Activated CD4-positive, alpha-beta T cell treated with anti-CD3 and anti-CD28 coated beads, Interleukin-2, amount 50 U/mL, for 1 hour (primary cell): ENCODE measurements at regions not wholly inside any gene's neighbourhood (a gene's known extent, or its start where the extent isn't known, plus 50 kb on each side); places are given as distances from the start of the nearest gene placed in this dataset.

Source experiments
- DNase-seq: peaks from one replicate; pipeline ENCODE4 v3.0.0-alpha.2; 2020

GRCh38 chr6:95071464-95071863 lies 505.9 kb upstream of the MANEA start:
- no peak for DNase-seq

GRCh38 chr6:95078457-95078856 lies 498.9 kb upstream of the MANEA start:
- DNase-seq: no peak

GRCh38 chr6:95081231-95081630 lies 496.1 kb upstream of the MANEA start:
- no peak for DNase-seq

- no peak for DNase-seq
These were observed 495.4 kb upstream of the MANEA start for GRCh38 chr6:95081949-95082348.

- DNase-seq: no peak
These were observed 493.8 kb upstream of the MANEA start for GRCh38 chr6:95083506-95083905.

GRCh38 chr6:95084867-95085266 lies 492.5 kb upstream of the MANEA start:
- no peak for DNase-seq

- no peak for DNase-seq
These were observed 489.8 kb upstream of the MANEA start for GRCh38 chr6:95087394-95088097.

- DNase-seq: no peak
These were observed 485.4 kb upstream of the MANEA start for GRCh38 chr6:95091823-95092436.

GRCh38 chr6:95093154-95093553 lies 484.2 kb upstream of the MANEA start:
- no peak for DNase-seq

- no peak for DNase-seq
These were observed 482.3 kb upstream of the MANEA start for GRCh38 chr6:95094751-95095663.

- DNase-seq: no peak
These were observed 481.5 kb upstream of the MANEA start for GRCh38 chr6:95095855-95096254.

GRCh38 chr6:95099410-95099809 lies 477.9 kb upstream of the MANEA start:
- no peak for DNase-seq

GRCh38 chr6:95109212-95109611 lies 468.1 kb upstream of the MANEA start:
- DNase-seq: no peak

- DNase-seq: no peak
These were observed 466.6 kb upstream of the MANEA start for GRCh38 chr6:95110767-95111166.

- no peak for DNase-seq
These were observed 460.1 kb upstream of the MANEA start for GRCh38 chr6:95117236-95117635.

GRCh38 chr6:95119927-95120326 lies 457.4 kb upstream of the MANEA start:
- DNase-seq: no peak

- DNase-seq: no peak
These were observed 456.4 kb upstream of the MANEA start for GRCh38 chr6:95120984-95121383.

GRCh38 chr6:95127261-95127660 lies 450.1 kb upstream of the MANEA start:
- DNase-seq: no peak

- no peak for DNase-seq
These were observed 448.9 kb upstream of the MANEA start for GRCh38 chr6:95128439-95128838.

- DNase-seq: no peak
These were observed 448.4 kb upstream of the MANEA start for GRCh38 chr6:95128947-95129346.

GRCh38 chr6:95133578-95133977 lies 443.8 kb upstream of the MANEA start:
- no peak for DNase-seq

- DNase-seq: no peak
These were observed 442.2 kb upstream of the MANEA start for GRCh38 chr6:95135182-95135581.

- no peak for DNase-seq
These were observed 435.2 kb upstream of the MANEA start for GRCh38 chr6:95142101-95142500.
